Epithelial cell of esophagus (primary cell): ENCODE measurements at regions not wholly inside any gene's neighbourhood (a gene's known extent, or its start where the extent isn't known, plus 50 kb on each side); places are given as distances from the start of the nearest gene placed in this dataset.

Source experiments
- DNase-seq: peaks from one replicate; pipeline ENCODE4 v3.0.0; 2010; ENCODE audit warnings: low read depth
- H3K4me3 ChIP-seq: 2 replicates; pipeline ENCODE4 v1.5.1; 2011; ENCODE audit warnings: mild to moderate bottlenecking, low read length, control low read depth
- TF ChIP-seq, protein P1 (sequence below): IDR thresholded peaks from 2 replicates; pipeline ENCODE4 v1.5.1; 2011; ENCODE audit warnings: low read depth, mild to moderate bottlenecking, low read length, control low read depth, inconsistent platforms; ENCODE audit not compliant: insufficient read depth; ENCODE audit errors: missing control alignments

DNA sequence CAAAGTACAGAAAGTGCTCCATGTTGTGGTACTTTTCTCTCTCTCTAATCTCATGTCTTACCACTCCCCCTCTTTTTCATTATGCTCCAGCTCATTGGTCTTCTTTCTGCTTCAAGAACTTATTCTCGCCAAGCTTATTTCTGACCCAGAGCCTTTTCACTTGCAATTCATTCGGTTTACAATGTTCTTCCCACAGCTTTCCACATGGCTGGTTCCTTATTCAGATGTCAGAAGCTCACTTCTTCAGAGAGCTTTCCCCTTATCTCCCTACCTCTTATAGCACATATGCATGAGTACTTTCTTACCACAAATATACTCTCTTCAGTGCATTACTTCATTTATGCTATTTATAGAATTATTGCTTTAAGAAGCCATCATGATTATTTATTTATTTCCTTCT, 338.8 kb upstream of the ATP10B start:
- DNase-seq, result no peak
- H3K4me3 ChIP-seq, result no peak overlapping the region
- TF ChIP-seq, protein P1, sequence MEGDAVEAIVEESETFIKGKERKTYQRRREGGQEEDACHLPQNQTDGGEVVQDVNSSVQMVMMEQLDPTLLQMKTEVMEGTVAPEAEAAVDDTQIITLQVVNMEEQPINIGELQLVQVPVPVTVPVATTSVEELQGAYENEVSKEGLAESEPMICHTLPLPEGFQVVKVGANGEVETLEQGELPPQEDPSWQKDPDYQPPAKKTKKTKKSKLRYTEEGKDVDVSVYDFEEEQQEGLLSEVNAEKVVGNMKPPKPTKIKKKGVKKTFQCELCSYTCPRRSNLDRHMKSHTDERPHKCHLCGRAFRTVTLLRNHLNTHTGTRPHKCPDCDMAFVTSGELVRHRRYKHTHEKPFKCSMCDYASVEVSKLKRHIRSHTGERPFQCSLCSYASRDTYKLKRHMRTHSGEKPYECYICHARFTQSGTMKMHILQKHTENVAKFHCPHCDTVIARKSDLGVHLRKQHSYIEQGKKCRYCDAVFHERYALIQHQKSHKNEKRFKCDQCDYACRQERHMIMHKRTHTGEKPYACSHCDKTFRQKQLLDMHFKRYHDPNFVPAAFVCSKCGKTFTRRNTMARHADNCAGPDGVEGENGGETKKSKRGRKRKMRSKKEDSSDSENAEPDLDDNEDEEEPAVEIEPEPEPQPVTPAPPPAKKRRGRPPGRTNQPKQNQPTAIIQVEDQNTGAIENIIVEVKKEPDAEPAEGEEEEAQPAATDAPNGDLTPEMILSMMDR, result no peak

DNA sequence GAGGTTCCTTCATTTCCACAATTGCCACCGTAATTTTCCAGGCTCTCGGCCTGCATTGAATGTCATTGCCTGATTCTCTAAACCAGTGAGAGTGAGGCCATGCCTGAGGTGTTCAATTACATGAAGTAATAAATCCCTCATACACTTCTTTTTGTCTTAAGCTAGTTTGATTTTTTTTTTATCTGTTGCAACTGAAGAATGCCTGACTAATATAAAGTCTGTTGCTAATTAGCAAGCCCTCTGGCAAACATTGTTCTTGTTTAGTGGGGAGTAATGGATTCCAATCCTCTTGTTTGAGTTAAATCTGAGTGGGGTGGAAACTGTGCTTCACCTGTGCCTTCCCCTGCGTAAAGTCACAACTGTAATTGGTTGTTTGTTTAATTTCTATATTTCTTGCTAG, 338.1 kb upstream of the ATP10B start:
- H3K4me3 ChIP-seq, result no peak overlapping the region
- TF ChIP-seq, protein P1, result no peak
- no peak for DNase-seq

DNA sequence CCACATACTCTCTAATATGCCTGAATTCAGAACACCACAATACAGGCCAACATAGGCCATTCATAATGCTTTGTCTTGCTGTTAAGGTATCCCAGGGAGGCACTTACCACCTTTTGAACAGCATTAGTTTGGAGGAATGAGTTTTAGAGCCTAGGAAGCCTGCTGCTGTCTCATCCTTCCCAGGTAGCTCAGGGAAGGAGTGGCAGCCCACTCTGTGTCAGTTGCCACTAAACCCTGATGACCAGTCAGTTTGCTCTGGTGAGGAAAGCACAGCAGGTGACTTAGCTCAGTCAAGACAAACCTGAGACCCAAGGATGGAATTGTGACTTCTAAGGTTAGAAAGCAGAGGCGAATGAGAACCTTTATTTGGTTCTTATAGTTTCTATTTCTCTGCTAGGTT, 337.4 kb upstream of the ATP10B start:
- H3K4me3 ChIP-seq, result no peak overlapping the region
- no peak for DNase-seq
- TF ChIP-seq, protein P1, result no peak

DNA sequence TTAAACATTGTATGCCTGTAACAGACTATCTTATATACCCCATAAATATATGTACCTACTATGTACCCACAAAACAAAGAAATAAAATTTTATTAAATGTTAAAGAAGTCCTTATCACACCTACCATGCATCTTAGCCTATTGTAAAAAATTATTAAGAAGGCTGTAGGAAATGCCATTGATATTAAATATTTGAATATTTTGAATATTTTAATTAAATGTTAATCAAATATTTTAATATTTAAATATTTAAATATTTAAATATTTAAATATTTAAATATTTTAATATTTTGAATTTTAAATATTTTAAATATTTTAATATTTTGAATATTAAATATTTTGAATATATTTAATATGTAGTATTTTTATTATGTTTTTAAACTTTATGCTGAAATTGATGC, 331.5 kb upstream of the ATP10B start:
- TF ChIP-seq, protein P1, result no peak
- H3K4me3 ChIP-seq, result no peak overlapping the region
- no peak for DNase-seq

DNA sequence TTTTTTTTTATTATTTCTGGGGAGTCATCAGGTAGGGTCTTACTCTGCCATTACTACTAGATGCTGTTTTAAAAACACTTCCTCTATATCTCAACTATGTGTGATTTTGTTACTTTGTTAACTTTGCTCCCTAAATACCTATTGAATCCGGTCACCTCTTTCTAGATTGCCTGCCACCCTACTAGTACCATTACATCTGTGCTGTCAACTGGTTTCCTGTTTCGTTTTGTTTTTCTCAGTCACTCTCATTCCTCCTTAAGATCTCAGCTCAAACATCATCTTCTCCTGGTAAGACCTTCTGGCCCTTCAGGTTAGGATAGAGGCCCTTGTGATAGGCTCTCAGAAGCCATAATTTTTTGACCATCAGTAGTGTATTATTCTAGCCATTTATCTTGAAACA, 324.2 kb upstream of the ATP10B start:
- TF ChIP-seq, protein P1, result no peak
- no peak for DNase-seq
- no peak overlapping the region for H3K4me3 ChIP-seq

DNA sequence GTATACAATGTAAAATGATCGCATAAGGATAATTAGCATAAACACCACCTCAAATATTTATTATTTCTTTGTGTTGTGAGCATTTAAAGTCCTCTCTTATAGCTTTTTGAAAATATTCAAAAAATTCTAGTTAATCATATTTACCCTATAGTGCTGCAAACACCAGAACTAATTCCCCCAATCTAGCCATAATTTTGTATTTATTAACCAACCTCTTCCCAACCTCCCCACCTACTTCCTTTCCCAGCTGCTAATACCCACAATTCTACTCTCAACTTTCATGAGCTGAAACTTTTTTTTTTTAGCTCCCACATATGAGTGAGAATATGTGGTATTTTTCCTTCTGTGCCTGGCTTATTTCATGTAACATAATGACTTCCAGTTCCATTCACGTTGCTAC, 317.8 kb upstream of the ATP10B start:
- no peak for DNase-seq
- H3K4me3 ChIP-seq, result no peak overlapping the region
- TF ChIP-seq, protein P1, result no peak

DNA sequence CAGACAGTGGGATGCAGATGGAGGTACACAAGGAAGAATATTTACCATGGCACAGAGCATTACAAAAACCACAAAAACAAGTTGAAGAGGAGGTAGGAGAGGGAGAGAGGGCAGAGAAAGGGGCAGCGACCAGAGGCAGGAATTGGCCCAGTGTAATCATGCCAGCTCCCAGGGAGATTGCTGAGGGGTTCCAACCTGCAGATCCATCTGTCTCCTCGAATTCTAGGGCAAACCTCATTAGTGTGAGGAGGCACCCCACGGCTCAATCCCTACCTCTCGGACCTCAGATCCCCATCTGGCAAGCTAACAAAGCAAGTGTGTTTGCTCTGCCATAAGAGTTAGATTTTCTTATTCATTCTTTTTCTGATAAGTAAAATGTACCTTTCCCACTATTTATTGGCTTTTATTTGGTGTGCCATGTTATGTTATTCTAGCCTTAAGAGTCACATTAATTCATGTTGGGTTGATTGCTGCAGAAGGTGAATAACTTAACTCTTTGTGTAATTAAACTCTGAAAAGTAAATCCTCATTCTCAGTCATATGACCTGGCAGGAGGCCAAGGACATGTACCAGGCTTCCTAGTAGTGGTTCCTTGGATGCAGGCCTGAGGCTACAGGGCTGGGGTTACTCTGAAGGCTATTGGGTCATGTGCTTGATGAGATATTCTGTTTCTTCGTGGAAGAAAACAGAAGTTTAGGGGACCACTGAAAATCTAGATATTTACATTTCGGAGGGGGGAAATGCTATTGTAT, 315.2 kb upstream of the ATP10B start:
- no peak overlapping the region for H3K4me3 ChIP-seq
- TF ChIP-seq, protein P1, result no peak
- peak; percentile 2 for DNase-seq
